Mammary epithelial cell (primary cell): ENCODE measurements at regions not wholly inside any gene's neighbourhood (a gene's known extent, or its start where the extent isn't known, plus 50 kb on each side); places are given as distances from the start of the nearest gene placed in this dataset.

Experiments used
- CTCF ChIP-seq, 2 donors: IDR thresholded peaks in 1 of 2; conservative IDR thresholded peaks in 1 of 2; 2 replicates each; pipeline ENCODE4 v1.5.1; 2011 to 2012; ENCODE audit warnings: inconsistent platforms in 2 of 2, low read length in 2 of 2, mild to moderate bottlenecking in 2 of 2, control low read depth in 1 of 2, low read depth in 1 of 2; ENCODE audit not compliant: insufficient read depth in 1 of 2; ENCODE audit errors: extremely low read depth in 1 of 2
- EZH2 ChIP-seq: IDR thresholded peaks from 2 replicates; pipeline ENCODE4 v1.6.1; 2012; ENCODE audit warnings: low read length, inconsistent platforms, borderline replicate concordance

- no peak for TF ChIP-seq CTCF (conservative IDR thresholded peaks at IDR 0.05 in 1 of 2, IDR thresholded peaks at IDR 0.05 in 1 of 2; ENCODE audit: extremely low read depth in 1 of 2, insufficient read depth in 1 of 2, low read depth in 1 of 2, low read length in 2 of 2)
- TF ChIP-seq EZH2, result no peak
Observed at GRCh38 chr18:56118422-56118821, 520.0 kb downstream of the TXNL1 start.
